HuH-7 (cell line): ENCODE measurements at regions not wholly inside any gene's neighbourhood (a gene's known extent, or its start where the extent isn't known, plus 50 kb on each side); places are given as distances from the start of the nearest gene placed in this dataset.

Source experiments
- DNase-seq: peaks from one replicate; pipeline ENCODE4 v3.0.0; 2011; ENCODE audit warnings: low spot score

GRCh38 chr16:79329967-79330366 lies 270.6 kb downstream of the MAF start:
- peak; percentile 50 for DNase-seq

GRCh38 chr16:79329166-79329521 lies 271.4 kb downstream of the MAF start:
- DNase-seq: no peak

- DNase-seq: no peak
These were observed 272.0 kb downstream of the MAF start for GRCh38 chr16:79328402-79329165.

DNA sequence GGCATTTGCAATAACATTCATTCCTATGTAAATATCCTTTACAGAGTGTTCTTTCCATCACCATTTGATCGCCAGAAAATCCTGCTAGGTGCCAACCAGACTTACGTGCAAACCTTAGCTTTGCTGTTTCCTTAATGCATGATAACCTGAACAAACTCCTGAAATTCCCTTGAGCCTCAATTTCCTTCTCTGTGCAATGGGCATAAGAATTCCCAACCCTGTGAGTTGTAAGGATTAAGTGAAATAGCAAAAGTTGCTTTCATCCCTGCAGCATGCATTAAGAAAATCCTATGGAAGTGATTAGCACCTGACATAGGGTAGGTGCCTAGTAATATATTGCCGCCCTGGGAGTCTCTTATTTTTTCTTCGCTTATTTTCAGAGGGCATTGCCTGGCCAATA lies 272.7 kb downstream of the MAF start:
- no peak for DNase-seq

- no peak for DNase-seq
These were observed 274.0 kb downstream of the MAF start for GRCh38 chr16:79326549-79326948.

DNA sequence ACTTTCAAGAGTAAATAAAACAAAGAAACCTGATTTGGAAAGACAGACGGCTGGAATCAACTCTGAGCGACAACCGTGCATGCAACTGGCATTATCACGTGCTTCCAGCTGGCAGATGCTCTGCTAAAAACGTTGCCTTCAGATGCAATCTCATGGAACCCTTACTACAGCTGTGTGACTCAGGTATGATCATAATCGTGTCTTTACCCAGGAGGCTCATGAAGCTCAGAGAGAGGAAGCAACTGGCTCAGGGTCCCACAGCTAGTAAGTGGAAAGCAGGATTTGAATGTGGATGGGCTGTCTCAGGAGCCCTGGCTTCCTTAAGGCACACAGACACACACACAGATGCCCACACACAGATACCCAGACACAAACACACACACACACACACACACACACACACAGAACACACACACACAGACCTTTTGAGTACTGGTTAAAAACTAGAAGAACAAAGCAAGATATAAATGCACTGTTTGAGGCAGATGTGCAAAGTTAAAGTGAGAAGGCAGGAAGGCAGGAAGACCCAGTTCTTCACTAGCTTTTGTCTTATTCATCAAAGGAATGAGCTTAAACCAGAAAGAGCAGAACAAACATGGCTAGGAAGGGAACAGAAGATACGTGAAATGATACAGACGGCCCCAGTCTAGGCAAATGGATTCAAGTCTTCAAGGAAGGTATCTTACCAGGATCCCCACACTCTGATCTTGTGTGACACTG lies 275.2 kb downstream of the MAF start:
- no peak for DNase-seq

GRCh38 chr16:79320956-79321355 lies 279.6 kb downstream of the MAF start:
- DNase-seq: no peak

DNA sequence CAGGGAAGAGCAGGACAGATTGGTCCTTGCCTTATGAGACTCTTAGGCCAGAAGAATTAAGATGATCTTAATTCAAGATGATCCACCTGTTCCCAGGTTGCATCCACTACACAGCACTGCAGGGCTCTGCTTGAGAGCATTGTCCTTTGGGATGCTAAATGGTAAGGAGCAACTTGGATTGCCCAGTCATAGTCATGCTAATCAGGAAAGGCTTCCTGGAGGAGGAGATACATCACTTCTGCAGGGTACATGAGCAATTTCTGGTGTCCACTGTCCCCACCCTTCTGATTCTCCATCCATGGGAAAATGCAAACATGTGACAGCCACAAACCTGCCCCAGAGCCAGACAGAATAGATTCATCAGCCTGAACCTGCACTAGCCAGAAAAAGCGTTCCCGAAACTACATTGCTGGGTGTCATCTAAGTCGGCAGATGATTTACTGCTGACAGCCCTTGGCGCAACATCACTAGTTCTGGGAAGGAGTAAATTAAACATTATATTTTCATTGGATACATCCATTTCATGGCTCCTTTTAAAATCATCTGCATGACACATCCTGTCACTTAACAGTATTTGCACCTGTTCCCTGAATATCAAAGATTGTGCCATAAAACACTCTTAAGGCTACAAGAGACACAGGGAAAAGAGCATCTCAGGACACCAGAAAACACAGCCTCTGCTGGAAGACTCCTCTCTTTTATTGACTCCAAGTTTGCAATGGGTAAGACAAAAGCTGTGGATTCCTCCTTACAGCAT lies 282.2 kb downstream of the MAF start:
- no peak for DNase-seq

- DNase-seq: no peak
These were observed 283.0 kb downstream of the MAF start for GRCh38 chr16:79317521-79317920.

GRCh38 chr16:79317026-79317425 lies 283.5 kb downstream of the MAF start:
- no peak for DNase-seq

- no peak for DNase-seq
These were observed 284.5 kb downstream of the MAF start for GRCh38 chr16:79316004-79316458.

DNA sequence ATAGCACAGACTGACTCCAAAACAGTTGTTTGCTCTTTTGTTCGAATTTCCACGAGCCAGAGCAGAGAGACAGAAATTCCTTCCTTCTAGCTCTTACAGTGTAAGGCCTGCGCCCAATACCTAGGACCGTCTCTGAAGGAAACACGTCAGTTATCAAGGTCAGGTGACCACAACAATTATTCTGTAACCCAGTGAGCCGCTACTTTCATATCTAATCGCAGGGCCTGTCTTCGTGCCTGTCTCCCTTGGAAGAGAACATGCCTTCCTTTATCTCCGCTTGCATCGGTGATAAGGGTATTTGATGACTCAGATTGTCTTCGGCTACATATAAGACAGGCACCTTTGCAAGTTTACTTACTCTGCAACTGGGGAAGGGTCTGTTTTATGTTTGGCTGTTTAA lies 288.0 kb downstream of the MAF start:
- no peak for DNase-seq

DNA sequence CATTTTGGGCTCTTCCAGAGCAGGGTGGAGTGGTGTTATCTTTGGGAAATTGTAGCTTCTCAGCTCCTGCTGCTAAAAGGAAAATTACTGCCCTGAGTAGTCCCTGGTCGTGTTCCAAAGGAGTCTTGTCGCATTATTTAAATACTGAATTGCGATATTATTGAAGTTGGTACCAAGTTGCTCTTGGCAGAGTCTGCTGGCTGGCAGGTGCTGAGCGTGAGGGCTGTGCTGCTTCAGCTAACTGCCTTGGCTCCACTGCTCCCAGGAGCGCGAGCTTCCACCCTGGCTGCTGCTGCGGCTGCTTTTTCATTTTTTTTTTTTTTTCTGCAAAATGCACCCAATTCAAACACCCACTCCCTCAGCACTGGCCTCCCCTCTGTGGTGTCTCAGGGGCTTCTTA lies 289.8 kb downstream of the MAF start:
- no peak for DNase-seq

DNA sequence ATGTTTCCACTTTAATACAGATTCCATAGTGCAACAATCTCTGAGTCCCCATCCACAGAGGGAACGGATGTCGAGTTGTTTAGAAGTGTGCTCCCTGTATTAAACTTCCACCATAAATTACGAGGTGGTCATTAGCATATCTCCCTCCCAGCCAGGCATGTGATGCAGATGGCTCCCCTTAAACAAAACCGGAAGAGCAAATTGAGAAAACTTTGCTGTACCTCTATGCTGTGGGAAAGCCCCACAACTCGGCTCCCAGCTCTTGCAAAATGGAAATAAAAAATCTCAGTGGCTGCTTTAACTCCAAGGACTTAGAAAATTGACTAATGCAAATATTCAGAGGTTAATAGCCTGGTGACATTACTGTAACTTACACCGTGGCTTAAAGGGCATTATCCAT lies 290.9 kb downstream of the MAF start:
- no peak for DNase-seq

GRCh38 chr16:79307214-79307613 lies 293.3 kb downstream of the MAF start:
- no peak for DNase-seq

- no peak for DNase-seq
These were observed 295.5 kb downstream of the MAF start for GRCh38 chr16:79305074-79305473.

DNA sequence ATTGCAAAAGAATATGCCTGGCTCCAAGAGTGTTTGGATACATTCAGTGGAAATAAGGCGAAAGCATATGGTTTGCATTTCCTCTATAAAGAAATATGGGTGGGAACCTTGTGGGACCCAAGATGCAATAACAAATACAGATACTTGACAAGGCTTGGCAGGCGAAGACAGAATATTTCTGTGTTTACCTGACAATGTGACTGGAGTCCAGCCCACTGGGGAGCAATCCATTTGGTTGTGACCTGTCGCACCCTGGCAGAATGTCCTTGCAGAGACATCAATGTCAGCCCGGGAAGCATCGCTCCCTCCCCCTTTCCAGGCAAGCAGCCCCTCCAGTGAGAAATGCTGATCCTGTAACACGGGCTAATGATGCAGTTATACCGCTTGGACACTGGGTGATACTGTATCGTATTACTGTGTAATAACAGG lies 296.6 kb downstream of the MAF start:
- DNase-seq: no peak

DNA sequence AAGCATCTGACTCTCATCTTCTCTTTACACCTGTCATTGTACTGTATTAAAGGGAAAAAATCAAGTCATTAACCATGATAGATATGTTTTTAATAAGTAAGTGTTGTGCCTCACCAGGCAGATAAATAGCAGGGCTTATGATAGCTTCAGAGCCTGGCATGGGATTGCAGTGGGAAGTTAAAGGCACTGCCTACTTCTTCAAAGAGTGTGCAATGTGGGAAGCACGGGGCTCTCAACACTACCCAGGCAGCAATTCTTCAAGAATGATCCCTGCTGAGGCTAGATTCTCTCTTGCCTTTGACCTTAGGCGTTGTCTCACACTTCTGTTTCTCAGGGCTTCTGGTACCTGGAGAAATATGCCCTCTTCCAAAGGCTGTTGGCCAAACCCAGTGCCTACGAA lies 297.3 kb downstream of the MAF start:
- no peak for DNase-seq

- DNase-seq: no peak
These were observed 297.8 kb downstream of the MAF start for GRCh38 chr16:79302731-79303130.

DNA sequence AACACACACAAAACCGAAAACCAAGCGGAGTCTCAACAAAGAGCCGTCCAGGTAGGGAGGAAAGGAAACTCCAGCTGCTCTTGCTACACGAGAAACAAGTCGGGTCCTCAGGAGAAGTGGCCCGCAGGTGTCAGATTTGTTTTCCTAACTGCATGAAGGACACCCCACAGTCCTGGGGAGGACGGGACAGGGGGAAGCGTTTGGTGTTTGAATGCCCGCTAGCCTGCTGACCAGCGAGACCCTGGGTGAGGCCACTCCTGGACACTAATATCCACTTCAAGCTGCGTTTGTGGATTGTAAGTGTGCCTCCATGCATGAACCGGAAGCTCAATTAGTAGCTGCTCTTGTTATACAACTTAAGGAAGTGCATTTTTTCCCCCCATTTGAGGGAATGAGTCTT lies 299.5 kb downstream of the MAF start:
- DNase-seq: no peak

DNA sequence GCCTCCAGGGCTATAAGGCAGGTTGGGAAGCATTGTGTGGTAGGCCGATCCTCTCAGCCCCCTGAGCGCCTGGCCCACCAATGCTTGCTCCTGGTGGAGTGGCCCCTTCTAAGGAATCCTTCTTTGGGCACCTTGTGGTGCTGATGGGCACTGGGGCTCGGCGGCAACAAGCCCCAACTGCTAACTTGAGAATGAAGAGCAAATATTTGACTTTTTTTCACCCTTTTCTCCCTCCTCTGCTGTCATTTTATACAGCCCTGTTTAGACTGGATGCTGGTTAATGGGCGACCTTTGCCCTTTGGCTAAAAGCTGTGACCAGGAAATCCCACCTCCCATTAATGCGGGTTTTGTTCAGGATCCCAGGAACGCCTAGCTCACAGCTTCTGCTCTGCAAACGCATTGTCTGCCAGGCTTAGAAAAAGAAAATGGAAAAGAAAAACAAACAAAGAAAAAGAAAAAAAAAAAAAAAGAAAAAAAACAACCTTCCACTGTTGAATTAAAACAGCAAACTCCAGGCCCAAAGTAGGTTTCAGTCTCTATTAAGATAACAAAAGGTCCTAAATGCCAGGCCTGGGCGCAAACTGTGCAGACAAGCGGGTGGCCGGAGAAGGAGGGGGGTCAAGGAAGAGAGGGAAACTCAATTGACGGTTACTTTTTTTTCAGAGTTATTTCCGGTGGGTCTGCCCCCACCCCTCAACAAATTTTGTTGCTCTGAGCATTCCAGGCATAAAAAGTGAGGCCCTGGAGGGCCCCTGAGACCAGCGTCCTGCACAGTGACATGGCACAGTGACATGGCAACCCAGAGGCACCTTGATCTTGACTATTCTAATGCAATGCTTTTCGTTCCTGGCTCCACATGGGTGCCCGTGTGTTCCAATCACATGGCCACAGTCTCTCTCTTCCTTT lies 301.4 kb downstream of the MAF start:
- DNase-seq: peak; percentile 50

GRCh38 chr16:79298476-79298875 lies 302.1 kb downstream of the MAF start:
- no peak for DNase-seq
